DMS153 treated with DMSO at 0.1 percent for 48 hours (cell line): ENCODE measurements at regions not wholly inside any gene's neighbourhood (a gene's known extent, or its start where the extent isn't known, plus 50 kb on each side); places are given as distances from the start of the nearest gene placed in this dataset.

Source experiments
- DNase-seq: peaks from one replicate; lab custom pipeline; 2025; ENCODE audit not compliant: unreplicated experiment; lab: John Stamatoyannopoulos, UW

DNA sequence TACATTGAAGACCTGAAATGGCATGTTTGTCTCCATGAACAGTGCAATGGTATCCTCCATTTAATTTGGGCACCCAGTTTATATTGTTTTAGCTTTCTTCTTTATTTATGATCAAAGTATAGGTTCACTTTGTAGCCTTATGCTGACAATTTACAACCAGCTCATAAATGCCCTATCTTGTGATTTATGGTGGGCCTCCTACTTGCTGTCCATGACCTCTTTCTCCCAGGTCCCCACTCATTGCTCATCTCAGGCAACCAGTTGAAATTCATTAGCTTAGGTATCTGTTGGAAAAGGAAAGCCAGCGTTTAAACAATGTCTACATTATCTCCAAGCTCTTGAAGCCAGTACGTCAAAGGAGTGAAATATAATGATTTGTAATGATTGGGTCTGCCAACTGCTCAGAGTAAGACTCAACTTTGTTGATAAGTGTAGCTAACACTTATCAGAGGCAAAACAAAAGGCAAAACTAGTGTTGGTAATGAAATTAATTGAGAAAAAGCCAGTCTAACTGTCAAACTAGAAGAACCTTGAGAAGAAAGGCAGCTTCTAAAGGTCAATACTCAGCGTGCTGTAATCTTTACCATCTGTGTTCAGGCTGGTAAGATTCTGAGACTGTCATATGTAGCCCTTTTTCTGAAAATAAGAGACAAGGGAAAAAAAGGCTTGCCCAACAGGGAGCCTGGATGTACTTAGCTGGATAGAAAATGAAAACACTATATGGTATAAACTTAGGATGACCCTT is 695.9 kb downstream of the EPHA4 start:
- no peak for DNase-seq

- no peak for DNase-seq
Observed at GRCh38 chr2:220877491-220877890, 694.6 kb downstream of the EPHA4 start.

GRCh38 chr2:220877897-220878296 is 694.2 kb downstream of the EPHA4 start:
- no peak for DNase-seq

GRCh38 chr2:220880623-220881596 is 691.2 kb downstream of the EPHA4 start:
- no peak for DNase-seq

DNA sequence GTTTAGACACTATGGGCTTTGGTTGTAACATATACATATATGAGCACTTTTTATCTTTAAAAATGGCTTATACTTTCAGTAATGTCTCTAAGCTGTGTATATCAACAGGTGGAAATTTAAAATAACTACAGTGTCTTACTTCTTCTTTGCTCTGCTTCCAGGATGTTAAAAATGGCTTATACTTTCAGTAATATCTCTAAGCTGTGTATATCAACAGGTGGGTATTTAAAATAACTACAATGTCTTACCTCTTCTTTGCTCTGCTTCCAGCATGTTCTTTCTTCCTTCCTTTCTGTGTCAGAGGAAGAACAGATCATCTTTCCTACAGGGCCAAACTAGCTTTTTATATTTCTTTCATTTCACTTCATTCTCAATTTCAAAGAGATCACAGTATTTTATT is 689.6 kb downstream of the EPHA4 start:
- no peak for DNase-seq

DNA sequence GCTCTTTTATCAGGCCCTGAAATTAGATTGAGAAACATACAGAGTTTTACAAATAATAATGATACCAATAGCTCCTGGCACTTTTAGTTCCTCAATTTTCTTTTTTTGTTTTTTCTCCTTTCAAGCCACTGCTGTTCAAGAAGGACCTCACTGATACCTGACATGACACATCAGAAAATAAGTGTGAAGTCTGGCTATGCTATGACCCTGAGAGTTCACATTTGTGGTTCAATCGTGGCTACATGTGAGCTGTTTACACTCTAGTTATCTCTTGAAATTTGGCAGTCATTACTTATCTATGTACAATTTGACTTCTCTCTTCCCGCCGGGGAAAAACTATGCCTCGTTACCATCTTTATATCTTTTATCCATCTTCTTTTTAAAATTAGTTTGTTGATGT is 686.5 kb downstream of the EPHA4 start:
- no peak for DNase-seq

- no peak for DNase-seq
Observed at GRCh38 chr2:220887271-220887870, 684.7 kb downstream of the EPHA4 start.

- DNase-seq = no peak
Observed at GRCh38 chr2:220887876-220888275, 684.2 kb downstream of the EPHA4 start.

DNA sequence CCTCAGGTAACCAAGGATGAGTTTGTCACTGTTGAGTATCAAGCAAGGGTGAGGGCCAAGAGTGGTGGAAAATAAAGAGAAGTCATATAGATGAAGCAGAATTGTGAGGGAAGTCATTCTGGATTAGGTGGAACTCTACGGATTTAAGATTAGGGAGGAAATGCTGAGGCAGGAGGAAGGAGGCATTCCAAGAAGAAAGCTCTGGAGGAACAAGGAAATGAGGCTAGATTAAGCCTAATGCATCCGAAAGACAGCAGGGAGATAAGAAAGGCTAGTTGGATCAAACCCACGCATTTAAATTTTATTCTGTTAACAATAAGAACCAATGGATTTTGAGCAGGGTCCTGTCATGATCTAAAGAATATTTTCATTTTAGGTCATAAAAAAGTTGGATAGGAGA is 681.2 kb downstream of the EPHA4 start:
- no peak for DNase-seq

DNA sequence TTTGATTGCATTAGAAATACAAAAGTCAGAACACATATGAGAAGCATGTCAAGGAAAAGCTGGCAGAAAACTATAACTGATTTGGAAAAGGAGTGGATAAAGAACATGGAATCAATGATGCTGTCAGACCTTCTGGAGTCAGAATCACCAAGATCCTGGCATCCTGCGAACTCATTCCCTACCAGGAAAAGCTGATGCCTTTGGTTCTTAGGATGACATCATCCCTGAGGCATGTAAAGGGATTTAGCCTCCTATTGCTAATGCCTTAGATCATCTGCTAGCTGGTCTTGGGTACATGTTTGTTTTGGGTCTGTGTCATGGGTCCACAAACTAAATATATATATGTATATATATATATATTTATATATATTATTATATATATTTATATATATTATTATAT is 680.7 kb downstream of the EPHA4 start:
- DNase-seq = no peak

- no peak for DNase-seq
Observed at GRCh38 chr2:220892018-220892634, 680.0 kb downstream of the EPHA4 start.

DNA sequence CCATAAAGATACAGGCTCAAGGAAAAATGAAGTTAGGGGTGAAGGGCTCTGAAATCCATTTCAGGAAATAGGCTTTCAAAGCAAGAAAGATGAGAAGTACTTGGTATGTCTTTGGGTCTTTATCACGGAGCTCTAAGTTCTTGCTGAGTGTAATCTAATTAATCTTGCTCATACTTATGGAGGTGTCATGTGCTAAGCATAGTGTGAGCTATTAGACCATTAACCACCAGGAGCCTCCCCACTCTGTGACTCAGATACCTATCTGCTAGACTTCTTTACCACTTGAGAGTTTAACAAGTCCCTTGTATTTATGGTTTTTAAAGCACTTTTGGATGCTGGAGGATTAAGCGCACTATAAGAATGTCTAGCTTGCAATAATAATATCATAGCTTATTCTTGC is 678.7 kb downstream of the EPHA4 start:
- no peak for DNase-seq

- DNase-seq = no peak
Observed at GRCh38 chr2:220894069-220894468, 678.0 kb downstream of the EPHA4 start.

GRCh38 chr2:220899492-220899891 is 672.6 kb downstream of the EPHA4 start:
- no peak for DNase-seq

GRCh38 chr2:220904015-220904414 is 668.1 kb downstream of the EPHA4 start:
- DNase-seq = no peak

- no peak for DNase-seq
Observed at GRCh38 chr2:220913384-220913783, 658.7 kb downstream of the EPHA4 start.

- no peak for DNase-seq
Observed at GRCh38 chr2:220915092-220915623, 656.9 kb downstream of the EPHA4 start.

- no peak for DNase-seq
Observed at GRCh38 chr2:220916931-220917330, 655.2 kb downstream of the EPHA4 start.

DNA sequence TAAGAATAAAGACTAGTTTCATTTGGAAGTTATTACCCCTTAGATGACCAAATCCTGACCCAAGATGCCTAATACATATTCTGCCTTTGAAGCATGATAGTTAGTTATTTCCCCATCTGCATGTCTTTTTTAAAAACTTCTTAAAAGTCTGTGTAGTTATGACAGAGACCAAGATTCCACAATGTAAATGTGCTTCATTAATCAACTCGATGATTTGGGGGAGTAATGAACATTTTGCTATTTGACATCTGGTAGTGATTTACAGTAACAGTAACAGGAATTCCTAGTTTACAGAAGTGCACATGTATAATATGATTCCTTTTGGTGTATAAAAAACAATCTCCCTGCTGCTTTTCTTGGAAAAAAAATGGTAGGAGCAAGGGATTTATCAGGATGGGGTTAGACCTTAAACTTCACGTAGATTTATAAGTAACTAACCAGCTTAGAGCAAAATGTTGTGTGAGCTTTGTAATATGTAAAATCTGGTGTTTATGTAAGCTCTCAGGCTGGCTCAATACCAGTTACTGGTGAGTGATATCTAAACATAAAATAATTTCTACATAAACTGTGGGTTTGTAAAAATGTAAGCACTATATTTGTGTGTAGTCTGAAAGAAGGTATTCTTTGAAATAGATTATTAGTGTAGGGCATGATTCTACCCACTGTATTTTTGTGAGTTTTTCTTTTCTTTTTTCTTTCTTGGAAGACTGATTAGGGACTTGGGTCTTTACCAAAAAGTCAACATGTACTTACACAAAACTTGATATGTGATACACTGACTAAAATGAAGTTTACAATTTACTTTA is 641.6 kb downstream of the EPHA4 start:
- DNase-seq = no peak

DNA sequence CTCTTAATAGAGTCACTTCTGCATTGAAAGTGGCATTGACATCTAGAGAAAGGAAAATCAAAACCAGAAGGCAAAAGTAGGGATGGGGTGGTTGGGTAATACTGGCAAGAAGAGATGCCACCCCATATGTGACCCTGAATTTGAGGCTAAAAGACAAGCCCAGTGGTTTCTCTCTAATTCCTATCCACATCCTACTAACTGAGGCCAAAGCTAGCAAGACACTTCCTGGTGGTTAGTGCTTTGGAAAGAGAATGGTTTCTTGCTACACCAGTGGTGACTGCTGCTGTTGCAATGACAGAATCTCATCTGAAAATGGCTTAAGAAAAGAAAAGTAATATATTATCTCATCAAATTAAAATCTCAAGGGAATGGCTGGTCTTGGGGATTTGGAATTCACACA is 640.6 kb downstream of the EPHA4 start:
- DNase-seq = no peak
